H1 (cell line): ENCODE measurements at regions not wholly inside any gene's neighbourhood (a gene's known extent, or its start where the extent isn't known, plus 50 kb on each side); places are given as distances from the start of the nearest gene placed in this dataset.

Experiments used
- CTCF ChIA-PET: fragments of 300-600 bp; sonication (Branson Sonifier 250); formaldehyde crosslinking; loops from one replicate; lab custom pipeline; 2021; ENCODE audit not compliant: partially characterized antibody; lab: Charles Lee
- POLR2A ChIA-PET: fragments of 300-600 bp; sonication (Branson Sonifier 250); formaldehyde crosslinking; loops from one replicate; lab custom pipeline; 2021; ENCODE audit warnings: inconsistent platforms; ENCODE audit not compliant: partially characterized antibody; lab: Charles Lee
- DNase-seq, 2 experiments: peaks; one replicate each; pipeline versions ENCODE4 v3.0.0 to v3.0.0-alpha.2; 2010 to 2022; ENCODE audit warnings: low spot score in 2 of 2, low read depth in 1 of 2, mixed read lengths in 1 of 2
- FAIRE-seq: peaks from 2 replicates; lab custom pipeline; 2011; peaks lifted over from hg19 to GRCh38; lab: Jason Lieb, UNC
- H2AFZ ChIP-seq: 2 replicates; pipeline ENCODE4 v1.8.1; 2012; ENCODE audit warnings: low read length, inconsistent platforms
- H2AK5ac ChIP-seq: 2 replicates; pipeline ENCODE4 v1.6.1; 2013; ENCODE audit warnings: low read depth, low read length
- H2BK120ac ChIP-seq: replicated peaks from 2 replicates; pipeline ENCODE3; 2013; ENCODE audit warnings: low read depth, low read length, inconsistent platforms
- H2BK12ac ChIP-seq: 2 replicates; pipeline ENCODE4 v1.6.1; 2013; ENCODE audit warnings: low read depth, low read length
- H2BK15ac ChIP-seq: 2 replicates; pipeline ENCODE4 v1.6.1; 2013; ENCODE audit warnings: low read length
- H2BK20ac ChIP-seq: 2 replicates; pipeline ENCODE4 v1.6.1; 2013; ENCODE audit warnings: low read length
- H2BK5ac ChIP-seq: 2 replicates; pipeline ENCODE4 v1.6.1; 2013; ENCODE audit warnings: low read depth, low read length
- H3K14ac ChIP-seq: 2 replicates; pipeline ENCODE4 v1.6.1; 2013; ENCODE audit warnings: inconsistent platforms; ENCODE audit not compliant: insufficient read length
- H3K18ac ChIP-seq: 2 replicates; pipeline ENCODE4 v1.6.1; 2013; ENCODE audit warnings: low read length; ENCODE audit errors: extremely low read depth
- H3K23ac ChIP-seq: 2 replicates; pipeline ENCODE4 v1.6.1; 2013; ENCODE audit warnings: inconsistent platforms; ENCODE audit not compliant: insufficient read length
- H3K23me2 ChIP-seq: 2 replicates; pipeline ENCODE4 v1.6.1; 2013; ENCODE audit warnings: low read depth, low read length
- H3K27ac ChIP-seq: 2 replicates; pipeline ENCODE4 v1.6.1; 2011; ENCODE audit warnings: low read depth, low read length, inconsistent platforms
- H3K27me3 ChIP-seq, 4 experiments: replicated peaks in 1 of 4; 1 replicate in 1 of 4; 2 replicates in 3 of 4; pipeline versions ENCODE4 v1.6.1 to v1.8.1; 2011 to 2013; ENCODE audit warnings: low read length in 3 of 4, mild to moderate bottlenecking in 3 of 4, inconsistent platforms in 2 of 4, mixed read lengths in 2 of 4, moderate library complexity in 1 of 4; ENCODE audit not compliant: control insufficient read depth in 3 of 4, insufficient read depth in 3 of 4; ENCODE audit errors: extremely low read depth in 1 of 4
- H3K36me3 ChIP-seq, 4 experiments: 2 replicates each; pipeline versions ENCODE4 v1.6.1 to v1.8.1; 2011 to 2013; ENCODE audit warnings: mild to moderate bottlenecking in 4 of 4, low read length in 3 of 4, moderate library complexity in 2 of 4, control low read depth in 1 of 4, inconsistent platforms in 1 of 4; ENCODE audit not compliant: insufficient read depth in 4 of 4, control insufficient read depth in 2 of 4
- H3K4ac ChIP-seq: replicated peaks from 2 replicates; pipeline ENCODE3; 2013; ENCODE audit warnings: low read length, low read depth, mixed read lengths, inconsistent platforms; ENCODE audit not compliant: insufficient read length
- H3K4me1 ChIP-seq, 4 experiments: replicated peaks in 1 of 4; 1 replicate in 1 of 4; 2 replicates in 3 of 4; pipeline versions ENCODE4 v1.6.1 to v1.8.1; 2011 to 2013; ENCODE audit warnings: low read length in 3 of 4, inconsistent platforms in 2 of 4, mixed read lengths in 1 of 4; ENCODE audit not compliant: insufficient read depth in 4 of 4, control insufficient read depth in 3 of 4
- H3K4me2 ChIP-seq, 2 experiments: 2 replicates each; pipeline versions ENCODE4 v1.6.1 to v1.8.1; 2011 to 2013; ENCODE audit warnings: low read depth in 2 of 2, low read length in 2 of 2, control low read depth in 1 of 2, inconsistent platforms in 1 of 2, mild to moderate bottlenecking in 1 of 2; ENCODE audit not compliant: insufficient read depth in 1 of 2
- H3K4me3 ChIP-seq, 4 experiments: fragments of 200-600, 300-600 bp in 1 of 4; sonication (generic), shearing (Covaris generic), sonication (Bioruptor Twin) in 1 of 4; 2 replicates each; pipeline versions ENCODE4 v1.5.1 to v1.8.1; 2011 to 2016; ENCODE audit warnings: low read length in 4 of 4, low read depth in 3 of 4, control low read depth in 2 of 4, inconsistent platforms in 2 of 4, mild to moderate bottlenecking in 2 of 4, mixed read lengths in 1 of 4, moderate library complexity in 1 of 4; ENCODE audit not compliant: insufficient read depth in 2 of 4; ENCODE audit errors: extremely low read depth in 1 of 4
- H3K56ac ChIP-seq: replicated peaks from 2 replicates; pipeline ENCODE3; 2013; ENCODE audit warnings: low read depth, mild to moderate bottlenecking, mixed read lengths, low read length, inconsistent platforms; ENCODE audit not compliant: insufficient read length
- H3K79me1 ChIP-seq: 2 replicates; pipeline ENCODE4 v1.6.1; 2013; ENCODE audit warnings: low read depth, low read length, control low read depth
- H3K79me2 ChIP-seq, 2 experiments: 2 replicates each; pipeline versions ENCODE4 v1.6.1 to v1.8.1; 2012 to 2013; ENCODE audit warnings: low read length in 2 of 2, mild to moderate bottlenecking in 2 of 2, inconsistent platforms in 1 of 2; ENCODE audit not compliant: insufficient read depth in 2 of 2, control insufficient read depth in 1 of 2
- H3K9ac ChIP-seq, 4 experiments: replicated peaks in 1 of 4; 1 replicate in 1 of 4; 2 replicates in 3 of 4; pipeline versions ENCODE4 v1.6.1 to v1.8.1; 2011 to 2013; ENCODE audit warnings: low read depth in 3 of 4, low read length in 3 of 4, control low read depth in 2 of 4, mild to moderate bottlenecking in 2 of 4, moderate library complexity in 2 of 4, inconsistent platforms in 1 of 4; ENCODE audit errors: extremely low read depth in 1 of 4
- H3K9me3 ChIP-seq, 2 experiments: 2 replicates each; pipeline versions ENCODE4 v1.6.1 to v1.8.1; 2012 to 2013; ENCODE audit warnings: mild to moderate bottlenecking in 2 of 2, moderate library complexity in 2 of 2, control low read depth in 1 of 2, inconsistent platforms in 1 of 2, low read depth in 1 of 2, low read length in 1 of 2, mixed read lengths in 1 of 2; ENCODE audit not compliant: insufficient read depth in 2 of 2
- H4K20me1 ChIP-seq, 2 experiments: replicated peaks in 1 of 2; 2 replicates each; pipeline versions ENCODE3 to v1.8.1; 2011 to 2013; ENCODE audit warnings: inconsistent platforms in 2 of 2, low read length in 2 of 2, mild to moderate bottlenecking in 1 of 2; ENCODE audit not compliant: insufficient read depth in 2 of 2, control insufficient read depth in 1 of 2
- H4K5ac ChIP-seq: 2 replicates; pipeline ENCODE4 v1.6.1; 2013; ENCODE audit warnings: low read length, low read depth, mixed read lengths, inconsistent platforms; ENCODE audit not compliant: insufficient read length
- H4K8ac ChIP-seq: 2 replicates; pipeline ENCODE4 v1.8.0; 2013; ENCODE audit warnings: mild to moderate bottlenecking, moderate library complexity, low read length, inconsistent platforms; ENCODE audit not compliant: insufficient read depth; ENCODE audit errors: extremely low read depth
- H4K91ac ChIP-seq: replicated peaks from 2 replicates; pipeline ENCODE3; 2013; ENCODE audit warnings: low read length, mixed read lengths, inconsistent platforms; ENCODE audit not compliant: insufficient read length
- ASH2L ChIP-seq: fragments of 200-600, 300-600 bp; sonication (generic); IDR thresholded peaks from one replicate; pipeline ENCODE4 v1.7.1; 2017; ENCODE audit warnings: low read length
- WGBS, 2 experiments: shearing (Covaris generic) in 1 of 2; methylation state at CpG; one replicate each; pipeline versions ENCODE4 v1.1.6 to v1.1.7; 2013 to 2015; ENCODE audit warnings: low lambda C conversion rate in 2 of 2, mixed read lengths in 2 of 2, inconsistent platforms in 1 of 2, low coverage in 1 of 2, missing lambda C conversion rate in 1 of 2; ENCODE audit not compliant: insufficient replicate concordance in 2 of 2, insufficient coverage in 1 of 2, insufficient read length in 1 of 2; ENCODE audit errors: extremely low coverage in 1 of 2, missing lambda C conversion rate in 1 of 2; 5-methylcytosine and 5-hydroxymethylcytosine counted together

DNA sequence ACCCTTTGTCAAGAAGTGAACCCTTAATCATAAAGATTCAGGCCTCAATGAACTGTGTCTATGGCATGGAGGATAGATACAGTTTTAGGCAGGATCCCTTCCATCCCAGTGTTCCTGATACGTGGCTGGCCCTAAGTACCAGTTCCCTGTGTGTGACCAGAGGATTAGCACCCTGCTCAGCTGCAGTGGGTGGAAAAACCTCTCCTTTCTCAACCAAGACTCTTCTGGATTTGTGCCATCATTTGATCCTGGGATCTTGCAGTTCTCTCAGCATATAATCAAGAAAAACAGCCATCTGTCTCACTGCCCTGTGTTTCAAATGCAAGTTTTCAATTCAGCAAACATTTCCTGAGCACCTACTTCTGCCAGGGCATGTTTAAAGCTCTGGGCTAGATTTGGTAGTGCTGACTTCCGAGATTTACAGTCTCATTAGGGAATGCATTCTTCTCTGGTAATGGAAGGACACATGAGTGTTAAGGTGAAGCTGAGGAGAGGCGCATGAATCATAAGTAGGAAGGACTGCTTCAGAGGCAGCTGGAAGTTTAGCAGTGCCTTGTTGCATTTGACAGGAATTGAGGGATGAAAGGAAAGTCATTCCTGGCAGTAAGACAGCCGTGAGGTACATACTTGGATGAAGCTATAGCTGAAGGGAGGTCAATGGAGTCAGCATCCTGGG lies 388.3 kb downstream of the MFSD1 start:
- Histone ChIP-seq H2BK15ac (no peak overlapping the region), H3K4me1 (no peaks in the 10 kb centered on the region), H3K27me3 (no peaks in the 10 kb centered on the region), H3K9me3 (no peaks in the 10 kb centered on the region), H3K18ac (no peak overlapping the region), H2AFZ (0 out of 2 replicates have a peak overlapping the region, but pooled peaks have one; percentile 32), H3K4ac (no peak overlapping the region), H2BK5ac (no peak overlapping the region), H3K4me2 (no peak overlapping the region), H3K23ac (no peak overlapping the region), H2BK12ac (no peak overlapping the region), H4K91ac (no peak overlapping the region), H3K56ac (no peak overlapping the region), H4K5ac (no peak overlapping the region), H3K4me3 (no peak overlapping the region), H3K79me1 (no peaks in the 10 kb centered on the region), H3K36me3 (no peaks in the 10 kb centered on the region), H3K79me2 (no peaks in the 10 kb centered on the region), H2AK5ac (no peak overlapping the region), H3K23me2 (no peaks in the 10 kb centered on the region), H3K9ac (no peak overlapping the region), H4K8ac (no peak overlapping the region), H3K27ac (no peak overlapping the region), H3K14ac (no peak overlapping the region), H2BK20ac (no peak overlapping the region), H2BK120ac (no peak overlapping the region), H4K20me1 (no peaks in the 10 kb centered on the region)
- no peak for TF ChIP-seq ASH2L
- ChIA-PET CTCF (interaction anchor here (0.6 to 1.1 kb wide), 2 partner anchors 17 to 59 kb away, joined by 3 read pairs; no protein-coding TSS in a partner anchor), POLR2A (no interaction called here)
- DNase-seq (no peak), FAIRE-seq (no peak)
- 89% methylated on average over 4 of the region's 4 CpGs; no CpG with 5 or more reads in 1 of the 2 experiments for WGBS, 2 experiments
